GM12874 (cell line): ENCODE measurements at regions not wholly inside any gene's neighbourhood (a gene's known extent, or its start where the extent isn't known, plus 50 kb on each side); places are given as distances from the start of the nearest gene placed in this dataset.

ENCODE experiments used
- TF ChIP-seq, protein P1 (sequence below): IDR thresholded peaks from 2 replicates; pipeline ENCODE4 v1.5.1; 2011; ENCODE audit warnings: low read depth, mild to moderate bottlenecking, control low read depth, low read length, moderate library complexity; ENCODE audit not compliant: insufficient read depth

DNA sequence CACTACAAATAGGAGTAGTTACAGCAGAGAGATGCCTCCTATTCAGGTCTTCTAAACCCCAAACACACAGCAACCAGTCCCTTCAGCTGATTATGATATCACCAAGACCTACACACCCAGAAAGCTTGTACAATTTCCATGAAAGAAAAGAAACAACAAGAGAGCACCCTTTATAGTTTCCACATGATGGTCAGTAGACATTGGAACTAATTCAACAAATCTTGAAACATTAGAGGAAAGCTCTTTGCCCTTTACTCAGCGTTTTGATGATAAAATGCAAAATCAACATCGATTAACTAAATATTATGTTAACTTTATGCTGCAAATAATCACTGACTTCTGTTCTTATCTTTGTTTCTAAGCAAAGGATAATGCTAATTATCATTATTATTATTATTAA is 393.6 kb upstream of the ID2 start:
- TF ChIP-seq, protein P1, sequence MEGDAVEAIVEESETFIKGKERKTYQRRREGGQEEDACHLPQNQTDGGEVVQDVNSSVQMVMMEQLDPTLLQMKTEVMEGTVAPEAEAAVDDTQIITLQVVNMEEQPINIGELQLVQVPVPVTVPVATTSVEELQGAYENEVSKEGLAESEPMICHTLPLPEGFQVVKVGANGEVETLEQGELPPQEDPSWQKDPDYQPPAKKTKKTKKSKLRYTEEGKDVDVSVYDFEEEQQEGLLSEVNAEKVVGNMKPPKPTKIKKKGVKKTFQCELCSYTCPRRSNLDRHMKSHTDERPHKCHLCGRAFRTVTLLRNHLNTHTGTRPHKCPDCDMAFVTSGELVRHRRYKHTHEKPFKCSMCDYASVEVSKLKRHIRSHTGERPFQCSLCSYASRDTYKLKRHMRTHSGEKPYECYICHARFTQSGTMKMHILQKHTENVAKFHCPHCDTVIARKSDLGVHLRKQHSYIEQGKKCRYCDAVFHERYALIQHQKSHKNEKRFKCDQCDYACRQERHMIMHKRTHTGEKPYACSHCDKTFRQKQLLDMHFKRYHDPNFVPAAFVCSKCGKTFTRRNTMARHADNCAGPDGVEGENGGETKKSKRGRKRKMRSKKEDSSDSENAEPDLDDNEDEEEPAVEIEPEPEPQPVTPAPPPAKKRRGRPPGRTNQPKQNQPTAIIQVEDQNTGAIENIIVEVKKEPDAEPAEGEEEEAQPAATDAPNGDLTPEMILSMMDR = no peak

DNA sequence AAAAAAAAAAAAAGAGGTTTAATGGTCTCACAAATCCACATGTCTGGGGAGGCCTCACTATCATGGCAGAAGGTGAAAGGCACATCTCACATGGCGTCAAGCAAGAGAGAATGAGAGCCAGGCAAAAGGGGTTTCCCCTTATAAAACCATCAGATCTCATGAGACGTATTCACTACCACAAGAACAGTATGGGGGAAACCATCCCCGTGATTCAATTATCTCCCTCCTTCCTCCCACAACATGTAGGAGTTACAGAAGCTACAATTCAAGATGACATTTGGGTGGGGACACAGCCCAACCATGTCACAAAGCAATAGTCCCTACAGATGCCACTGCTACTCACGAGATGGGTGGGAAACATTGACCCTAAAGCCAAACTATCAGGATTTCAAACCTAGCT is 392.7 kb upstream of the ID2 start:
- TF ChIP-seq, protein P1 = no peak

DNA sequence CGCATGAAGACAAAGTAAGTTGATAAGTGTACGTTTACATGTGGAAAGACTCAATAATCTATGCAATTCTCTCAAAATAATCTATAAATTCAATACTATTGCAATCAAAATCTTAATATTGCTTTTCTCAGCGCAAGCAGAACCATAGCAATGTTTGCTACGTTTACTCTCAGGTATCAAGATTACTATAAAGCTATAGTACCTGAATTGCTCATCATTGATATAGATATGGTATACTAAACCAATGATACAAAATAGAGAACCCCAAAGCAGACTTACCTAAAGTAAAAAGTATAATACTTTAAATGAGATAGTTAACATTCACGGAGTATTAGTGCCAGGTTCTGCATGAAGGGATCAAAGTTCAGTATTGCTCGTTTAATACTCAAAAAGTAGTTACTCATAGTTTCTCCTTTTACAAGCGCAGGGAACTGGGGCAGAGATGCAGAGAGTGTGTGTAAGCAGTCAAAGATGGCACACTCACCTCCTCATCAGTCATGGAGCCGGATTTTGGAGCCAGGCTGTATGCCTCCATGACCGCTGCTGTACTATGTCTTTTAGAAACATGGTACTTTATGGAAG is 391.0 kb upstream of the ID2 start:
- TF ChIP-seq, protein P1 = no peak

DNA sequence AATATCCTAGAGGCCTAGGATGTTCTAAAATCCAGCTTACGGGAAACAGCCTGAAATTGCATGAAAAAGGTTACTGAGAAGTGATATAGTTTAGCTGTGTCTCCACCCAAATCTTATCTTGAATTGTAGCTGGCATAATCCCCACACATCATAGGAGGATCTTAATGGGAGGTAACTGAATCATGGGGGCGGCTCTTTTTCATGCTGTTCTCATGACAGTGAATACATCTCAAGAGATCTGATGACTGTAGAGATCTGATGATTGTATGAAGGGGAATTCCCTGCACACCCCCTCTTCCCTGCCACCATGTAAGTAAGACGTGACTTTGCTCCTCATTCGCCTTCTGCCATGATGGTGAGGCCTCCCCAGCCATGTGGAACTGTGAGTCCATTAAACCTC is 385.6 kb upstream of the ID2 start:
- TF ChIP-seq, protein P1 = no peak

DNA sequence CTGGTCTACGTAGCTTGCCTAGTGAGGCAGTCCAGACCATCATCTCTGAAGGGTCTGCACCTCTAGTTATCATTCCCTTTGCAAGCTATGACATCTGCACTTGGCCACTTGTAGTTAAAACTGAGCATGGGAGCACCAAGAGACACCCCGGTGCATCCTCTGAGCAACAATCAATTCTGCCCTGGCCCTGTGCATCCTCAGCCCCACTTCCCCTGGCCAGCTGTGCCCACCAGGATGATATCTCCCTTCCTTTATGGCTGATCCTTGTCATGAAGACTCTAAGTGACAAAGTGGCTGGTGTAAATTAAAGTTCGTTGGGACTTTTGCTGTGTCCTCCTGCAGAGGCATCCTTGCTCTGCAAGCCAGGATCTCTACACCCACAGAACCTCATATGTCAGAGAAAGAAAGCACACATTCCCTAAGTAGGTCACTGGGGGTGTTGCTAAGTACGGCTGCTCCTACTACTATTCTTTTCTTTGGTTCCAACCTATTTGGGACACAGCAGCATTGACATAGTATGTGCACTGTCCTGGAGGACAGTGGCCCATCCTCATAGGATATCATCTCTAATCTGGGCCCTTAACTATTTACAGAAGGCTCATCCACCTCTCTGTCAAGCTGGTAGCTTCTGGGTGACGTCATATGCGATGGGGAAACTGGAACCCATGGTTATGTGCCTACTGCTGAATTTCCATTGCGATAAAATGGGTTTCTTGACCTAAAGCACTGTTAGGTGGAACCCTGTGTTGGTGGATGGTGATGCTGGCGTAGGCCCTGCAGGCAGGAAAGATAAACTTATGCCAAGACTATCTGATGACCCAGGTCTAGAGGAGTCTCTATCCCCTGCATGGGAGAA is 384.3 kb upstream of the ID2 start:
- TF ChIP-seq, protein P1 = no peak

DNA sequence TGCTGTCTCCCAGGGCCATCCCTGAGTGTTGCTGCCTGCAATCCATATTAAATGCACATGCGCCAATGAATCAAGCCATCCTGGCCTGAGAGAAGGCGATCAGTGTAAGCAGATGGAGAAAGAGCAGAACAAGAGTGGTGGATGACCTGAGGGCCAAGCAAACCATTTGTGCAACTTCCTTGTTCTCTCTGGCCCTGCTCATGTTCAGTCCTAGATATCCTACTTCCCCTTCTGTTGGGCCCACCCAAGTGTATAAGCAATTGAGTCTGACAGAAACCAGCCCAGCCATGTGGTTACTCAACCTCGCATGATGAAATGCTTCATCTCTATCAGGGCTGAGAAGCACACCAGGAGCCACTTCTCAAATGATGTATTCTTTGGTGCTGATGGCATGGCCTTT is 383.1 kb upstream of the ID2 start:
- TF ChIP-seq, protein P1 = no peak

DNA sequence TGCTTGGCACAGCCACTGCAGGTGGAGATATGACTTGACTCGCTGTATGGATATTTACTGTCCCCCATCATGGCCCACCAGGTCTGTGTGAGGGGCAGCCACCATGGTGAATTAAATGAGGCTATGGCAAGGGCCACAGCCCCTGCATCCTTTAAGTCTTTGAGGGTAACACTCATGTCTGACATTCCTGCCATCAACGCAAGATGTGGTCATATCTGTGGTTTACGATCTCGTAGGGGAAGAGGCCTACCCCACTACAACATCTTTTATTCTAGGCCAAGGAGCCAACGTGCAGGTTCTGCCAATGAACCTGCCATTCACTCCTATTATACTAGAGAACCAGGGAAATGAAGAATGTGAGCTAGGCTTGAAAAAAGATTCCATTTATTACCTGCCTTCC is 381.6 kb upstream of the ID2 start:
- TF ChIP-seq, protein P1 = no peak
